Esophagus squamous epithelium (tissue), 5 donors: ENCODE measurements at regions not wholly inside any gene's neighbourhood (a gene's known extent, or its start where the extent isn't known, plus 50 kb on each side); places are given as distances from the start of the nearest gene placed in this dataset.
"Not testable (repeated sequence)": the region's sequence is repeated elsewhere in the genome, so short reads cannot be mapped to it uniquely, and the experiment has no call there.

Experiments
- DNase-seq: peaks from one replicate; lab custom pipeline; 2025; lab: John Stamatoyannopoulos, UW
- H3K27ac ChIP-seq, 4 donors: fragments of 200-600 bp; sonication (generic); one replicate each; pipeline ENCODE4 v1.5.1; 2016 to 2019; ENCODE audit warnings: mild to moderate bottlenecking in 1 of 4
- H3K27me3 ChIP-seq, 4 donors: fragments of 200-600 bp; sonication (generic); 1 replicate in 3 of 4; 2 replicates in 1 of 4; pipeline versions ENCODE4 v1.5.1 to v1.6.0; 2017 to 2021; ENCODE audit warnings: antibody characterized with exemption in 1 of 4
- H3K36me3 ChIP-seq, 3 donors: fragments of 200-600 bp; sonication (generic); one replicate each; pipeline ENCODE4 v1.5.1; 2016 to 2019
- H3K4me1 ChIP-seq, 3 donors: fragments of 200-600 bp; sonication (generic); one replicate each; pipeline ENCODE4 v1.5.1; 2017 to 2019
- H3K4me3 ChIP-seq, 4 donors: fragments of 200-600 bp; sonication (generic); 1 replicate in 3 of 4; 2 replicates in 1 of 4; pipeline ENCODE4 v1.5.1; 2016 to 2019; ENCODE audit warnings: mild to moderate bottlenecking in 2 of 4, moderate library complexity in 1 of 4
- H3K9me3 ChIP-seq, 3 donors: fragments of 200-600 bp; sonication (generic); one replicate each; pipeline ENCODE4 v1.5.1; 2016 to 2019
- CTCF ChIP-seq, 6 experiments: fragments of 450-650 bp in 4 of 6; fragments of 200-600 bp in 2 of 6; sonication (generic) in 2 of 6; IDR thresholded peaks; one replicate each; pipeline ENCODE4 v1.5.1; 2016 to 2019; ENCODE audit warnings: antibody characterized with exemption in 6 of 6, mild to moderate bottlenecking in 4 of 6, moderate library complexity in 4 of 6
- POLR2A ChIP-seq, 4 donors: fragments of 450-650 bp; IDR thresholded peaks; one replicate each; pipeline ENCODE4 v1.6.1; 2017; ENCODE audit warnings: antibody characterized with exemption in 4 of 4, mild to moderate bottlenecking in 4 of 4, moderate library complexity in 3 of 4
- WGBS, 2 donors: methylation state at CpG; one replicate each; pipeline ENCODE4 v1.1.5; 2018; 5-methylcytosine and 5-hydroxymethylcytosine counted together
- intact Hi-C: fragments of 100-400 bp; cut with DNase I; formaldehyde crosslinking; loops from one replicate; pipeline ENCODE4 v1.15.0; 2022
- donor health status: DM: yes; HTN: yes; CAD: no.

- intact Hi-C loops, result no loop called here
- H3K9me3 ChIP-seq, result no peaks in the 10 kb centered on the region
- no peaks in the 10 kb centered on the region for H3K27me3 ChIP-seq
- no peak for DNase-seq
- 77 to 79% methylated on average over 5 of the region's 5 CpGs for WGBS, 2 donors
- H3K4me3 ChIP-seq, result no peak overlapping the region
- no peak overlapping the region for H3K27ac ChIP-seq
- no peaks in the 10 kb centered on the region for H3K4me1 ChIP-seq
- H3K36me3 ChIP-seq, result no peaks in the 10 kb centered on the region
- TF ChIP-seq POLR2A (IDR thresholded peaks at IDR 0.05) (no peak), CTCF (IDR thresholded peaks at IDR 0.05) (no peak)
Measured at GRCh38 chr21:18741954-18742353, 338.4 kb upstream of the TMPRSS15 start.

- WGBS, 2 donors, result 8 to 32% methylated on average over 1 of the region's 1 CpG
- H3K4me3 ChIP-seq, result no peak overlapping the region
- intact Hi-C loops, result no loop called here
- TF ChIP-seq POLR2A (IDR thresholded peaks at IDR 0.05) (no peak), CTCF (IDR thresholded peaks at IDR 0.05) (no peak)
- no peaks in the 10 kb centered on the region for H3K4me1 ChIP-seq
- no peak overlapping the region for H3K27ac ChIP-seq
- H3K36me3 ChIP-seq, result no peaks in the 10 kb centered on the region
- H3K9me3 ChIP-seq, result no peaks in the 10 kb centered on the region
- no peak for DNase-seq
- no peaks in the 10 kb centered on the region for H3K27me3 ChIP-seq
Measured at GRCh38 chr21:18743531-18743930, 339.9 kb upstream of the TMPRSS15 start.

- intact Hi-C loops, result no loop called here
- no peaks in the 10 kb centered on the region for H3K9me3 ChIP-seq
- H3K27ac ChIP-seq, result no peak overlapping the region
- 13 to 29% methylated on average over 2 of the region's 2 CpGs for WGBS, 2 donors
- no peaks in the 10 kb centered on the region for H3K27me3 ChIP-seq
- no peak for TF ChIP-seq POLR2A (IDR thresholded peaks at IDR 0.05)
- TF ChIP-seq CTCF (IDR thresholded peaks at IDR 0.05), result no peak
- no peak for DNase-seq
- no peaks in the 10 kb centered on the region for H3K4me1 ChIP-seq
- H3K4me3 ChIP-seq, result no peak overlapping the region
- H3K36me3 ChIP-seq, result no peaks in the 10 kb centered on the region
Measured at GRCh38 chr21:18744840-18745239, 341.3 kb upstream of the TMPRSS15 start.

GRCh38 chr21:18752894-18753293 lies 349.3 kb upstream of the TMPRSS15 start:
- DNase-seq, H3K27ac ChIP-seq, H3K4me3 ChIP-seq, H3K36me3 ChIP-seq, H3K4me1 ChIP-seq, H3K27me3 ChIP-seq, intact Hi-C loops: not testable (repeated sequence)
- WGBS, 2 donors, result 86 to 90% methylated on average over 14 to 15 of the region's 15 CpGs
- H3K9me3 ChIP-seq, result peaks cover 0 to 10% (median 0%) of the 10 kb centered on the region in 3 donors

- H3K36me3 ChIP-seq, H3K27me3 ChIP-seq, intact Hi-C loops, DNase-seq, H3K4me1 ChIP-seq, H3K4me3 ChIP-seq, H3K27ac ChIP-seq: not testable (repeated sequence)
- 60 to 65% methylated on average over 4 of the region's 4 CpGs for WGBS, 2 donors
- H3K9me3 ChIP-seq, result peaks cover 0 to 10% (median 0%) of the 10 kb centered on the region in 3 donors
Measured at GRCh38 chr21:18756272-18756671, 352.7 kb upstream of the TMPRSS15 start.

GRCh38 chr21:18759267-18759666 lies 355.7 kb upstream of the TMPRSS15 start:
- 77 to 83% methylated on average over 6 to 7 of the region's 7 CpGs for WGBS, 2 donors
- H3K27me3 ChIP-seq, result no peaks in the 10 kb centered on the region
- no peak overlapping the region for H3K27ac ChIP-seq
- H3K4me3 ChIP-seq, result no peak overlapping the region
- TF ChIP-seq POLR2A (IDR thresholded peaks at IDR 0.05), result no peak
- peaks cover 0 to 3% (median 0%) of the 10 kb centered on the region in 3 donors for H3K9me3 ChIP-seq
- intact Hi-C loops, result no loop called here
- no peaks in the 10 kb centered on the region for H3K4me1 ChIP-seq
- DNase-seq, result no peak
- H3K36me3 ChIP-seq, result no peaks in the 10 kb centered on the region

- no peak overlapping the region for H3K27ac ChIP-seq
- TF ChIP-seq POLR2A (IDR thresholded peaks at IDR 0.05) (no peak), CTCF (IDR thresholded peaks at IDR 0.05) (no peak)
- H3K36me3 ChIP-seq, result no peaks in the 10 kb centered on the region
- no peaks in the 10 kb centered on the region for H3K27me3 ChIP-seq
- H3K4me1 ChIP-seq, result no peaks in the 10 kb centered on the region
- intact Hi-C loops, result no loop called here
- H3K4me3 ChIP-seq, result no peak overlapping the region
- peaks cover 0 to 3% (median 1%) of the 10 kb centered on the region in 3 donors for H3K9me3 ChIP-seq
- WGBS, 2 donors, result 87 to 90% methylated on average over 13 to 17 of the region's 17 CpGs
- DNase-seq, result no peak
Measured at GRCh38 chr21:18759751-18760161, 356.2 kb upstream of the TMPRSS15 start.
